Breast epithelium (tissue), 4 donors: ENCODE measurements at regions not wholly inside any gene's neighbourhood (a gene's known extent, or its start where the extent isn't known, plus 50 kb on each side); places are given as distances from the start of the nearest gene placed in this dataset.

ENCODE experiments used
- DNase-seq, 2 donors: peaks; one replicate each; pipeline ENCODE4 v3.0.0-alpha.2; 2019; ENCODE audit warnings: low spot score in 2 of 2
- H3K27ac ChIP-seq, 2 donors: fragments of 200-600 bp; sonication (generic) in 1 of 2; one replicate each; pipeline ENCODE4 v1.5.1; 2016 to 2019; ENCODE audit warnings: mild to moderate bottlenecking in 1 of 2
- H3K27me3 ChIP-seq, 2 donors: fragments of 200-600 bp; sonication (generic) in 1 of 2; one replicate each; pipeline versions ENCODE4 v1.5.1 to v1.6.0; 2017 to 2019; ENCODE audit warnings: control low read depth in 1 of 2, mild to moderate bottlenecking in 1 of 2
- H3K36me3 ChIP-seq: fragments of 200-600 bp; one replicate; pipeline ENCODE4 v1.5.1; 2019
- H3K4me1 ChIP-seq, 2 donors: fragments of 200-600 bp; sonication (generic); one replicate each; pipeline ENCODE4 v1.5.1; 2016 to 2019; ENCODE audit warnings: control low read depth in 1 of 2
- H3K4me3 ChIP-seq, 3 donors: fragments of 200-600 bp; sonication (generic); 1 replicate in 2 of 3; 2 replicates in 1 of 3; pipeline ENCODE4 v1.5.1; 2016 to 2019; ENCODE audit warnings: mild to moderate bottlenecking in 3 of 3, moderate library complexity in 2 of 3
- H3K9me3 ChIP-seq, 2 donors: fragments of 200-600 bp; sonication (generic) in 1 of 2; one replicate each; pipeline ENCODE4 v1.5.1; 2016 to 2019; ENCODE audit warnings: control low read depth in 1 of 2
- POLR2A ChIP-seq: fragments of 450-650 bp; IDR thresholded peaks from one replicate; pipeline ENCODE4 v1.6.1; 2016; ENCODE audit warnings: antibody characterized with exemption, mild to moderate bottlenecking, moderate library complexity
- POLR2AphosphoS5 ChIP-seq, 3 donors: sonication (generic); formaldehyde crosslinking; IDR thresholded peaks; one replicate each; pipeline ENCODE4 v1.6.1; 2017; ENCODE audit warnings: antibody characterized with exemption in 3 of 3
- intact Hi-C: fragments of 100-400 bp; cut with DNase I; formaldehyde crosslinking; loops from one replicate; pipeline ENCODE4 v1.15.1; 2023; ENCODE audit warnings: low total_unique reads
- TF ChIP-seq, protein P1 (sequence below), 3 donors: fragments of 450-650 bp; IDR thresholded peaks; one replicate each; pipeline ENCODE4 v1.5.1; 2016 to 2017; ENCODE audit warnings: antibody characterized with exemption in 3 of 3, mild to moderate bottlenecking in 3 of 3, moderate library complexity in 3 of 3

DNA sequence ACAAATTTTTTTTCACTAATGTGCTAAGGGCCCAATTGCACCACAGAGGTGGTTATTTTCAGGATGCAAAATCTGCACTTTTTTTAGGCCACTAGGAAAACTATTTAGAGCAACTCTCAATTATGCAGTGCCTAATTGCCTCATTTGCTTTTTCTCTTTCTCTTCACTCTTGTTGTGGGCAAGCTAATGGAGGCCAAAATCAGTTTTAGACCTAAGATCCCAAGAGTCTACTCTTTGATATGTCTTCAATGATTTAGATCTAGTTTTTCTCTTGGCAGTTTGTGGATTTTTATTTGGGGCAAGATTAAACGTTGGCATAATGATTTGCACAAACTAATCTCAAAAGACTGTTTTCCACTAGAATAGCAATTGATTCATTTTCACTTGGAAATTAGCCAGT is 1996.9 kb downstream of the LRRC4C start:
- Histone ChIP-seq H3K36me3 (no peaks in the 10 kb centered on the region), H3K9me3 (no peaks in the 10 kb centered on the region), H3K4me1 (no peaks in the 10 kb centered on the region), H3K27me3 (no peaks in the 10 kb centered on the region), H3K27ac (no peak overlapping the region), H3K4me3 (no peak overlapping the region)
- TF ChIP-seq POLR2A = no peak
- TF ChIP-seq POLR2AphosphoS5 (IDR thresholded peaks at IDR 0.05) = no peak
- TF ChIP-seq, protein P1, sequence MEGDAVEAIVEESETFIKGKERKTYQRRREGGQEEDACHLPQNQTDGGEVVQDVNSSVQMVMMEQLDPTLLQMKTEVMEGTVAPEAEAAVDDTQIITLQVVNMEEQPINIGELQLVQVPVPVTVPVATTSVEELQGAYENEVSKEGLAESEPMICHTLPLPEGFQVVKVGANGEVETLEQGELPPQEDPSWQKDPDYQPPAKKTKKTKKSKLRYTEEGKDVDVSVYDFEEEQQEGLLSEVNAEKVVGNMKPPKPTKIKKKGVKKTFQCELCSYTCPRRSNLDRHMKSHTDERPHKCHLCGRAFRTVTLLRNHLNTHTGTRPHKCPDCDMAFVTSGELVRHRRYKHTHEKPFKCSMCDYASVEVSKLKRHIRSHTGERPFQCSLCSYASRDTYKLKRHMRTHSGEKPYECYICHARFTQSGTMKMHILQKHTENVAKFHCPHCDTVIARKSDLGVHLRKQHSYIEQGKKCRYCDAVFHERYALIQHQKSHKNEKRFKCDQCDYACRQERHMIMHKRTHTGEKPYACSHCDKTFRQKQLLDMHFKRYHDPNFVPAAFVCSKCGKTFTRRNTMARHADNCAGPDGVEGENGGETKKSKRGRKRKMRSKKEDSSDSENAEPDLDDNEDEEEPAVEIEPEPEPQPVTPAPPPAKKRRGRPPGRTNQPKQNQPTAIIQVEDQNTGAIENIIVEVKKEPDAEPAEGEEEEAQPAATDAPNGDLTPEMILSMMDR (IDR thresholded peaks at IDR 0.05) = no peak
- intact Hi-C loops = no loop called here
- DNase-seq = no peak

DNA sequence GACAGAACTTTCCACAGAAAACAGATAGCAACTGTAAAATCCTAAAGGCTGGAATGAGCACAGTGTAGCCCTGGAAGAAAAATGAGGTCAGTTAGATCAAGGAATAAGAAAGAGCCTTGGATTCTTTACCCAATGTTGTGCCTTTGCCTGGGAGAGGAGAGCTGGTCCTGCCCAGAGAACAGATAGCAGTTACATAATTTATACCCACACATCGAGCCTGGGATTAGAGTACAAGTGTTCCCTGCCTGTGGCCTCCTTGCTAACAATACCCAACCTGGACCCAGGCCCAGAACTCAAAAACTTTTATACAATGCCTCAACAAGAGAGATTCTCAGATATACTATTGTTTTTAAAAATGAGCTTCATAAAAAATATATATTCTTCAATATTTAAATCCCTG is 1998.4 kb downstream of the LRRC4C start:
- Histone ChIP-seq H3K36me3 (no peaks in the 10 kb centered on the region), H3K27me3 (no peaks in the 10 kb centered on the region), H3K4me3 (no peak overlapping the region), H3K4me1 (no peaks in the 10 kb centered on the region), H3K27ac (no peak overlapping the region), H3K9me3 (no peaks in the 10 kb centered on the region)
- intact Hi-C loops = no loop called here
- TF ChIP-seq POLR2AphosphoS5 (IDR thresholded peaks at IDR 0.05) = no peak
- no peak for TF ChIP-seq POLR2A
- TF ChIP-seq, protein P1 (IDR thresholded peaks at IDR 0.05) = no peak
- no peak for DNase-seq

GRCh38 chr11:39459606-39460005 is 1999.8 kb downstream of the LRRC4C start:
- no peak for DNase-seq
- Histone ChIP-seq H3K27ac (no peak overlapping the region), H3K9me3 (no peaks in the 10 kb centered on the region), H3K27me3 (no peaks in the 10 kb centered on the region), H3K4me3 (no peak overlapping the region), H3K4me1 (no peaks in the 10 kb centered on the region), H3K36me3 (no peaks in the 10 kb centered on the region)
- TF ChIP-seq POLR2AphosphoS5 (IDR thresholded peaks at IDR 0.05) (no peak), POLR2A (no peak)
- TF ChIP-seq, protein P1 (IDR thresholded peaks at IDR 0.05) = no peak
- intact Hi-C loops = no loop called here

GRCh38 chr11:39458481-39458880 is 2001.0 kb downstream of the LRRC4C start:
- no peak for DNase-seq
- H3K9me3 ChIP-seq = no peaks in the 10 kb centered on the region
- intact Hi-C loops = no loop called here

DNA sequence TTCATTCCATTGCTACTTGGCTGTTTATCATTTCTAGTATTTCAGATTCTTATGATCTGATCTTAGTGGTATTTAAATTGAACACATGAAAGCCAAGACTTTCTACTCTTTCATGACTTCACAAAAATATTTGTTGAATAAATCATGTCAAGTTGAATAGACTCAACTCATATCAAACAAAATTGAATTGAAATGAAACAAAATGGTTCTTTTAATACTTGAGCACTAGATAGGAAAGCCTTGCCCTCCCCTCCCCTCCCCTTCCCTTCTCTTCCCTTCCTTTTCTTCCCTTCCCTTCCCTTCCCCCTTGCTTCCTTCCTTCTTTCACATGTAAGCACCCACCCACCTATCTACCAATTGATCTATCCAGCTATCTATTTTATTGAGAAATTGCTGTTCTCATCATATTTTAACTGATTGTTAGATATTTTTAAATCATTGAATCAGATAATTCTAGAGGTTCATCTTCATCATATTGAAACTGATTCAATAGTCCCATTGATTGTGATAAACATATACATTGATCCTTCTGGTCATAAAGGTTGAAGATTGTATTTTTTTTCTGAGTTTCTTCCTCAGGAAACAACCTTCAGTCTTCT is 2015.9 kb downstream of the LRRC4C start:
- Histone ChIP-seq H3K4me1 (no peaks in the 10 kb centered on the region), H3K36me3 (no peaks in the 10 kb centered on the region), H3K9me3 (peaks cover 0 to 6% of the 10 kb centered on the region in 2 donors), H3K4me3 (no peak overlapping the region), H3K27ac (no peak overlapping the region), H3K27me3 (no peaks in the 10 kb centered on the region)
- TF ChIP-seq POLR2A (no peak), POLR2AphosphoS5 (IDR thresholded peaks at IDR 0.05) (no peak)
- TF ChIP-seq, protein P1 (IDR thresholded peaks at IDR 0.05) = no peak
- intact Hi-C loops = no loop called here
- no peak for DNase-seq

More at GRCh38 chr11:39458481-39458880, 2001.0 kb downstream of the LRRC4C start:
- H3K4me1 ChIP-seq = no peaks in the 10 kb centered on the region
- no peak overlapping the region for H3K4me3 ChIP-seq
- no peaks in the 10 kb centered on the region for H3K36me3 ChIP-seq
- TF ChIP-seq POLR2A (no peak), POLR2AphosphoS5 (IDR thresholded peaks at IDR 0.05) (no peak)
- TF ChIP-seq, protein P1 (IDR thresholded peaks at IDR 0.05) = no peak
- H3K27ac ChIP-seq = no peak overlapping the region
- H3K27me3 ChIP-seq = no peaks in the 10 kb centered on the region
